GM19238 (cell line): ENCODE measurements at regions not wholly inside any gene's neighbourhood (a gene's known extent, or its start where the extent isn't known, plus 50 kb on each side); places are given as distances from the start of the nearest gene placed in this dataset.

Source experiments
- DNase-seq: peaks from one replicate; pipeline ENCODE4 v3.0.0; 2011; ENCODE audit warnings: low spot score; ENCODE audit not compliant: insufficient read length

DNA sequence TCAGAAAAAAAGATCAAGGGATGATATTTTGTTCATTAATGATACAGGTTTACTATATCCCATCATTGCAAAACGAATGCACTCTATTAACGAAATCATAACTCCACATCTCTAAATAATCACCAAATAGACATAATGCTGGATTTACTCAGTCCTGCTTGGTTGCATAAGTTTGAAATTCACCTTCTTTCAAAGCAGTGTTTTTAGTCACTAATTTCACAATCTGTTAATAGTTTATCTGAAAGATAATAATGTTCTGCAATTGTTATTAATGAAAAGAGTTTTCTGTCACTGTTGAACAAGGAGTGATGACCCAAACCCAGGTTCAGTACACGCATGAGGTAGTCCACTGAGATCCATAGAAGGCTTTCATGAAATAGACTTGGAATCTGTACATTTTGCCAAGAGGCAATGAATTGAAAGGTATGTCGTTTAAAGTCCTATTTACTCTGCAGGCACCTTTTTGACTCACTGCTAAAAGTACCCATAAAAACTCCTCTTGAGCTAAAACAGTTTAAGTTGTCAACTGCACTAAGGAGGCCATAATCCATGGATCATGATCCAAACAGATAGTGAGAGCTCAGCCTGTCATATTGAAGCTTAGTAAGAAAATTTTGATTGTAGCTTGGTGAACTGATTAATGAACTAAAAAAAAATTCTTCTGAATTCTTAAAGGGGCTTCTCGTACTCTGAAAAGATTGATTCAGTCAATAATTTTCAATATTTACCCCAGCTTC lies 75.6 kb upstream of the MBNL1 start:
- no peak for DNase-seq

DNA sequence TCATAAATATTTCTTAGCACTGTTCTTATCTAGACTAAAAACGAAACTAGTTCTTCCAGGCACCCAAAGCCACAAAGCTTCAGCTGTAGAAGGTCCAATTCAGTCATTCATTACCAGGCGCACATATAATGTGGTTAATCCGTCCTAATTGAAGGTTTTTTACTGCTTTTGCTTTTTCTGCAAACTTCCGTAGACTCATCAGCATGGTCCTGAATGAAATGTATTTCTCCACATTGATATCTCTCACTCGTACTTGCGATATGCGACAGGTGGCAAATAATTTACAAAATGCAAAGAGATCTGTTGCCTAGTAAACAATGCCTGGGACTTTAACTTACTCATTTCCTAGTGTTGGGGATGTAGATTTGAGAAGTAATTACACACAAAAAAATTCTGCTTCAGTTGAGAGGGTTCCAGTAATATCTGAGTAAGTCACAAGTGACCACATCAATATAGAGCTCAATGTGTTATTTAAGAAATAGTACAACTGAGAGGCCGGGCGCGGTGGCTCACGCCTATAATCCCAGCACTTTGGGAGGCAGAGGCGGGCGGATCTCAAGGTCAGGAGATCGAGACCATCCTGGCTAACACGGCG lies 75.0 kb upstream of the MBNL1 start:
- no peak for DNase-seq

DNA sequence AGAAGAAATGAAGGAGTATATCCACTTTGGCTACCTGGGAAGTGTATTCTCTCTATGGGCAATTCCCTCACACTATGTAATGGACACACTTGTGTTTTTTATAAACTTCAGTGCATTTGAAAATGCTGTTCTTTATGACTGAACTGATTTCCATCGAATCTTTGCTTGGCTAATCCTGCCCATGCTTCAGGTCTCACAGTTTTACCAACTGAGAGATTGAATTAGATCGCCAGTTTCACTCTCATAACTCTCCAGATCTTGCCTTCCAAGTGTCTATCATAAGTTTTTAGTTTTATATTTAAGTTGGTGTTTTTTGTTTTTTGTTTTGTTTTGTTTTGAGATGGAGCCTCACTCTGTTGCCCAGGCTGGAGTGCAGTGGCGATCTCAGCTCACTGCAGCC lies 73.5 kb upstream of the MBNL1 start:
- no peak for DNase-seq

GRCh38 chr3:152196782-152197181 lies 71.9 kb upstream of the MBNL1 start:
- no peak for DNase-seq

GRCh38 chr3:152197451-152197850 lies 71.3 kb upstream of the MBNL1 start:
- DNase-seq = no peak

- no peak for DNase-seq
Measured at GRCh38 chr3:152197937-152198336, 70.8 kb upstream of the MBNL1 start.

- DNase-seq = no peak
Measured at GRCh38 chr3:152198665-152199064, 70.1 kb upstream of the MBNL1 start.

GRCh38 chr3:152199102-152199840 lies 69.5 kb upstream of the MBNL1 start:
- DNase-seq = no peak

- DNase-seq = no peak
Measured at GRCh38 chr3:152200476-152201420, 68.0 kb upstream of the MBNL1 start.

DNA sequence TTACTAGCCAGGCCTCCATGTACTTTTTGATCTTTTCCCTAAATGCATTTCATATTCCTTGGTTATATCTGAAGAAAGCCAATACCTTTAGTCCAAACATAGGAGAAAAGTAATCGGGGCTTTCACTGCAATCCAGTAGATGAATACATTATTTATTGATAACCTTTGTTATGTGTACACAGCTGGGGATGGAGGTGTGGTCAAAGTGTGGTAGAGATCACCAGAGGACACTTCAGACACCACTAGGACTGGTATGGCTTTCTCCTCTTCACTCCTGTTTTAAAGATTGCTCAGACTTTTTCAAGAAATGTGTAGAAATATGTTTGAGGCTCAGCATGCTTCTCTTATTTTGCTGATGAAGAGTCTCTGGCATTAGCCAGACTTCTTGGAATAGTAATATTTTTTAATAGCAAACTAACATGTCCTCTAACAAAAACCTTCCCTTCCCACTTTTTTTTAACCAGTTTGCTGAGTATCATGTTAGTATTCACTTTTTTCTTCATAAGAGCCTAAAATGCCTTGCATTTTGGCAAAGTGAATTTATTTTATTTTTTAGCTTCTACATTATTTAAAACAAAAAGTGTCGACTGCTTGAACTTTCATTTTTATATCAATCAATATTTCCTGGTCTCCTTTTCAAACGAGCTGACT lies 65.6 kb upstream of the MBNL1 start:
- DNase-seq = no peak

GRCh38 chr3:152203652-152204051 lies 65.1 kb upstream of the MBNL1 start:
- DNase-seq = no peak

DNA sequence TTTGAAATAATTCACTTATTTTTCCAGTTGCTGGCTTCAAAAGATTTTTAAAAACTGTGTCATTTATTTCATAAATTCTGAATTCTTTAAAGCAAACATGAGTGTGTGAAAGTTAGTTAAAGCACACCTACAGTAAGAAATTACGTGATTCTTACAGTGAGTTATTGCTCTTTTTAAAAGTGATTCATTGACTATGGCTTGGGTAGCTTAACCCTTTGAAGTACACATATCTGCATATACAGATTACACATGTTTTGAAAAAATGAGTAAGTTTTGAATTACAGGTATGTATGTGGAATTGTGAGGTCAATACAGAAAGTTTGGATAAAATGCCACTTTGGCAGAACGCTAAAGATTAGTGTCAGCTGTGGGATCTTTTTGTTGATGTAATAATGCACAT lies 64.5 kb upstream of the MBNL1 start:
- no peak for DNase-seq

GRCh38 chr3:152205097-152205593 lies 63.6 kb upstream of the MBNL1 start:
- DNase-seq = no peak

DNA sequence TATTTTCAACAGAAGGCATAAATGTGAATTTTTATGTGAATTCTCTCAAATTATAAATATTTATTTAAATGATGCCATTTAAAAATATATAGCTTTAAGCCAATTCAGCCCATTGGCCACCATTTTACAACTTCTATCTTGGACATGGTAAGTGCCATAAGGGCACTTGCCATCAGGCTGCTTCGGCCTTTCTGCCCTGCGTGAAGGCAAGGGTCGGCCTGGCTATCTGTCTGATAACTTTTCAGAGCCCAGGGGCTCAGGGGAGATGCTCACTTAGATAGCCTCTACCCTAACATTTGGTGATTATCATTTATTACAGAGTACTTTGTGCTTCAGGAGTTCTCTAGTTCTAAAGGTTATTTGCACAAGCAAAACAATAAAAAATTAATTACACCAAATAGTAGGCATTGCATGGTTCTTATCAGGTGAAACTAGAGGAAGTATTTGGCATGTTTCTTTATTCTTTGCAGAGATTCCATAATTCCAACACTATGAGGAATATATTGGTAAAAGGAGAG lies 62.4 kb upstream of the MBNL1 start:
- DNase-seq = no peak

- no peak for DNase-seq
Measured at GRCh38 chr3:152208439-152208838, 60.3 kb upstream of the MBNL1 start.

DNA sequence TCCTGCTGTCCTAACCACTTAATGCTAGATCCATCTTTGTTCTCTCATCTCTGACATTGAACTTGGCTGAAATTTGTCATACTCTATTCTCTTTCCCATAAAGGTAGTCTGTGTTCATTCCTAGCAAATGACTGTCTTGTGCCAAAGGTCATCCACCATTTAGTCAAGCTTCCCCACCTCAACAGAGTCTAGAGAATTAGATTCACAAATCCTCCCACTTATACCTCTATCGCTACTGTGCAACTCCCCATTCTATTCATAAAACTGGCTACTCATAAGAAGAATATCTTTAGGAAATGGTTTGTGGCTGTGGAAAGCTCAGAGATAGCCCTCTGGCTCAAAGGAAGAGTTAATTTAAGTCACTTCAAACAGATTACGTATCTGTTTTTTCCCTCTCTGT lies 59.7 kb upstream of the MBNL1 start:
- DNase-seq = no peak

DNA sequence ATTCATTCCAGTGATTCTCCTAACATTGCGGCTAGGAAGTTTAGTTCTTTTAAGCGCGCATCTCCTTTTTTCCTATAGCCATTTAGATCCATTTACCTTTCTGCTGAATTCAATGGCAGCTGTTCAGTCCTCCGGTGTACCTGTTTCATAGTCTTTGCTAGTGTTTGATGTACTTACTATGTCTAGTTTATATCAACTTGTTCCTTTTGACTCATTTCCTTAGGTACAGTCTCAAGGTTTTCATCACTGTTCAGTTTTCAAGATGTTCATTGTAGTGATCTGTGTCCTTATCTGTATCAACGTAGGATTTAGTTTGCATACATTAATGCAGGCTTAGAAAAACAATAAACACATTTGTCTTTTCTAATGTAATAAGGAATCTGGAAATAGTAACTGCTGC lies 59.0 kb upstream of the MBNL1 start:
- DNase-seq = no peak

DNA sequence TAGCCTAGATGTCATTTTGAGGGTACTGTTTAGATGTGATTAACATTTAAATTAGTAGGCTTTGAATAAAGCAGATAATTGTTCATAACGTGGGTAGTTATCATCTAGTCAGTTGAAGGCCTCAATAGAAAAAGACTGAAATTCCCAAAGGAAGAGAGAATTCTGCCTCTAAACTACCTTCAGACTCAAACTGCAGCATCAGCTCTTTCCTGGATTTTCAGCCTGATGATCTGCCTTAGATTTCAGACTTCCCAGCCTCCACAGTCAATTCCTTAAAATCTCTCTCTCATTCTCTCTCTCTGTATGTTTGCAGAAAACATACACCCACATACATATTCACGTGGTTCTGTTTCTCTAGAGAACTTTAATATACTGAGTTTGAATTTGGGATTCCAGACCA lies 58.0 kb upstream of the MBNL1 start:
- DNase-seq = no peak

GRCh38 chr3:152211655-152212054 lies 57.1 kb upstream of the MBNL1 start:
- no peak for DNase-seq

- DNase-seq = no peak
Measured at GRCh38 chr3:152213203-152213602, 55.5 kb upstream of the MBNL1 start.

- DNase-seq = no peak
Measured at GRCh38 chr3:152213938-152214337, 54.8 kb upstream of the MBNL1 start.
